LoVo (cell line): ENCODE measurements at regions not wholly inside any gene's neighbourhood (a gene's known extent, or its start where the extent isn't known, plus 50 kb on each side); places are given as distances from the start of the nearest gene placed in this dataset.

Source experiments
- DNase-seq: peaks from one replicate; pipeline ENCODE4 v3.0.0-alpha.2; 2016; ENCODE audit warnings: low spot score

DNA sequence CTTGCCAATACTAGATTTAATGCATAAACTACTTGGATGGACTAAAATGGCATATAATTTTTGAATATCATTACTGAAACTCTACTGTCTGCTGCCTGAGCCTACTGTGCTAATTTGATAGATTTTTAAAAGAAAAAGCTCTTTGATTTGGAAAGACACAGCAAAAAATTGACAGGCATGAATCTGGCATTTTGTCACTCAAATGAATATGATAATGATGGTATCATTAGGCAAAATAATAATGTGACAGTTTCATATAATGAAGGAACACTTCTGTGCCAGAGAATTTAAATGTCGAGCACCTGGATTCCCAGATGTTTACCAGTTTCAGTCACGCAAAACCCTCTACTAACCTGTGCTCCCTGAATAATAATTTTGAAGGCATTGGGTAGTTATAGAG, 60.0 kb upstream of the SLC13A1 start:
- DNase-seq = no peak
